PC-3 (cell line): ENCODE measurements at regions not wholly inside any gene's neighbourhood (a gene's known extent, or its start where the extent isn't known, plus 50 kb on each side); places are given as distances from the start of the nearest gene placed in this dataset.
A peak's percentile ranks its signal among the peaks of the same experiment; 100 is the strongest.
"Not testable (repeated sequence)": the region's sequence is repeated elsewhere in the genome, so short reads cannot be mapped to it uniquely, and the experiment has no call there.

Source experiments
- ATAC-seq: fragments of 200-7000 bp; cut with Tn5 transposase; 2 replicates; pipeline ENCODE4 v1.9.1; 2020; ENCODE audit warnings: mild to moderate bottlenecking, moderate library complexity
- BruUV-seq: library from RNA; stranded (reverse); fragments of 400-500 nt; replicated peaks from 2 replicates; lab custom pipeline; 2021; lab: Mats Ljungman, UMichigan
- CTCF ChIA-PET: fragments of 300-600 bp; sonication (Branson Sonifier 250); formaldehyde crosslinking; loops from one replicate; lab custom pipeline; 2022; ENCODE audit warnings: antibody characterized with exemption; lab: Charles Lee
- POLR2A ChIA-PET: fragments of 300-600 bp; sonication (Branson Sonifier 250); formaldehyde crosslinking; loops from one replicate; lab custom pipeline; 2022; ENCODE audit warnings: antibody characterized with exemption; ENCODE audit not compliant: unreplicated experiment; lab: Charles Lee
- DNase-seq: peaks from one replicate; pipeline ENCODE4 v3.0.0-alpha.2; 2015
- H2AFZ ChIP-seq: fragments of 300-600 bp; sonication (generic); 2 replicates; pipeline ENCODE4 v1.6.0; 2016; ENCODE audit warnings: antibody characterized with exemption, low read length
- H3F3A ChIP-seq: fragments of 300-600 bp; sonication (generic); one replicate; pipeline ENCODE4 v1.6.0; 2017; ENCODE audit warnings: antibody characterized with exemption, low read length, control low read depth, mild to moderate bottlenecking; ENCODE audit not compliant: unreplicated experiment
- H3K27ac ChIP-seq: fragments of 300-600 bp; sonication (generic); 2 replicates; pipeline ENCODE4 v1.5.1; 2016; ENCODE audit warnings: mild to moderate bottlenecking, low read length
- H3K27me3 ChIP-seq: fragments of 300-600 bp; sonication (generic); 2 replicates; pipeline ENCODE4 v1.6.1; 2016; ENCODE audit warnings: low read length, mixed read lengths
- H3K36me3 ChIP-seq: fragments of 300-600 bp; sonication (generic); 2 replicates; pipeline ENCODE4 v1.6.1; 2016; ENCODE audit warnings: low read depth, mixed run types, low read length, mixed read lengths
- H3K4me1 ChIP-seq: fragments of 300-600 bp; sonication (generic); 2 replicates; pipeline ENCODE4 v1.5.1; 2016; ENCODE audit warnings: low read length; ENCODE audit not compliant: insufficient read depth
- H3K4me2 ChIP-seq: fragments of 300-600 bp; sonication (generic); 2 replicates; pipeline ENCODE4 v1.6.0; 2016; ENCODE audit warnings: low read length
- H3K4me3 ChIP-seq: fragments of 300-600 bp; sonication (generic); 2 replicates; pipeline ENCODE4 v1.5.1; 2016; ENCODE audit warnings: mild to moderate bottlenecking, low read length, mixed read lengths
- H3K79me2 ChIP-seq: fragments of 300-600 bp; sonication (generic); 2 replicates; pipeline ENCODE4 v1.6.1; 2017; ENCODE audit warnings: low read length, mixed read lengths
- H3K9ac ChIP-seq: fragments of 300-600 bp; sonication (generic); 2 replicates; pipeline ENCODE4 v1.6.0; 2016; ENCODE audit warnings: mild to moderate bottlenecking, low read length
- H3K9me2 ChIP-seq: fragments of 300-600 bp; sonication (generic); replicated peaks from 2 replicates; pipeline ENCODE4 v1.6.1; 2016; ENCODE audit warnings: mixed run types, low read length, mixed read lengths
- H3K9me3 ChIP-seq: fragments of 300-600 bp; sonication (generic); 2 replicates; pipeline ENCODE4 v1.6.1; 2016; ENCODE audit warnings: low read length, mixed read lengths
- H4K20me1 ChIP-seq: fragments of 300-600 bp; sonication (generic); 2 replicates; pipeline ENCODE4 v1.6.1; 2016; ENCODE audit warnings: low read length, mixed read lengths
- CTCF ChIP-seq: fragments of 300-600 bp; sonication (generic); conservative IDR thresholded peaks from 2 replicates; pipeline ENCODE4 v1.5.1; 2017; ENCODE audit warnings: antibody characterized with exemption, low read depth, mild to moderate bottlenecking, low read length
- EZH2 ChIP-seq: fragments of 300-600 bp; sonication (generic); IDR thresholded peaks from one replicate; pipeline ENCODE4 v1.6.1; 2017; ENCODE audit warnings: antibody characterized with exemption, mild to moderate bottlenecking, low read length; ENCODE audit not compliant: unreplicated experiment
- EZH2phosphoT487 ChIP-seq: fragments of 300-600 bp; sonication (generic); IDR thresholded peaks from 2 replicates; pipeline ENCODE4 v1.6.1; 2018; ENCODE audit warnings: mild to moderate bottlenecking, antibody characterized with exemption, low read length, borderline replicate concordance
- intact Hi-C: fragments of 100-400 bp; cut with micrococcal nuclease; formaldehyde crosslinking; loops from 2 replicates; pipeline ENCODE4 v1.9.0; 2023

- Histone ChIP-seq H3K27ac (peak overlapping the region; percentile 90), H3K36me3 (peaks cover 19% of the 10 kb centered on the region), H4K20me1 (0 out of 2 replicates have a peak, but pooled peaks cover 10% of the 10 kb centered on the region), H3K9ac (peak overlapping the region; percentile 85), H3K9me3 (no peaks in the 10 kb centered on the region), H3K9me2 (no peaks in the 10 kb centered on the region), H3K4me2 (peak overlapping the region; percentile 81), H3K4me1 (no peaks in the 10 kb centered on the region; the same call in 1 of the 2 replicates), H3K79me2 (peaks cover 49% of the 10 kb centered on the region), H3K27me3 (no peaks in the 10 kb centered on the region), H2AFZ (peak overlapping the region; percentile 92), H3K4me3 (peak overlapping the region; percentile 88), H3F3A (no peaks in the 10 kb centered on the region)
- CTCF ChIA-PET, result no interaction called here
- POLR2A ChIA-PET, result interaction anchor here (0.5 to 0.9 kb wide), 4 partner anchors 21 to 638 kb away, joined by 4 to 6 read pairs (median 5); partner anchors contain the start of gene ZNF91
- intact Hi-C loops, result loop anchor here (1.0 to 5.0 kb wide), 4 partner anchors 21 to 346 kb away; partner anchors contain the start of gene ZNF675
- DNase-seq (peak; percentile 91), ATAC-seq (peak; percentile 96)
- TF ChIP-seq EZH2, result no peak
- TF ChIP-seq EZH2phosphoT487, result no peak
- TF ChIP-seq CTCF, result 0 out of 2 replicates have a peak, but pooled peaks have one; percentile 17
- TSS peak; percentile 54 for BruUV-seq
These were observed 53.6 kb upstream of the ZNF254 start for GRCh38 chr19:24033301-24033962.

- CTCF ChIA-PET, result no interaction called here
- Histone ChIP-seq H3K9me3 (no peaks in the 10 kb centered on the region), H3K79me2 (peaks cover 54% of the 10 kb centered on the region), H3K9me2 (no peaks in the 10 kb centered on the region), H3K4me1 (no peaks in the 10 kb centered on the region; the same call in 1 of the 2 replicates), H4K20me1 (0 out of 2 replicates have a peak, but pooled peaks cover 10% of the 10 kb centered on the region), H3K4me3 (peak overlapping the region; percentile 88), H3K27me3 (no peaks in the 10 kb centered on the region), H3K36me3 (peaks cover 24% of the 10 kb centered on the region), H3K27ac (peak overlapping the region; percentile 90), H2AFZ (peak overlapping the region; percentile 92), H3F3A (no peaks in the 10 kb centered on the region), H3K9ac (peak overlapping the region; percentile 85), H3K4me2 (peak overlapping the region; percentile 81)
- DNase-seq (peak; percentile 53), ATAC-seq (peak; percentile 37)
- intact Hi-C loops, result loop anchor here (1.0 to 5.0 kb wide), 4 partner anchors 20 to 347 kb away; partner anchors contain the start of gene ZNF675
- POLR2A ChIA-PET, result interaction anchor here (0.5 to 0.9 kb wide), 3 partner anchors 20 to 639 kb away, joined by 4 to 6 read pairs (median 5); partner anchors contain the start of gene ZNF91
- no TSS peak for BruUV-seq
- TF ChIP-seq EZH2phosphoT487, result no peak
- TF ChIP-seq CTCF, result no peak
- TF ChIP-seq EZH2, result no peak
These were observed 53.0 kb upstream of the ZNF254 start for GRCh38 chr19:24033963-24034342.

- CTCF ChIA-PET, result not testable (repeated sequence)
These were observed 51.6 kb upstream of the ZNF254 start for GRCh38 chr19:24035261-24035880.

More at GRCh38 chr19:24035261-24035880, 51.6 kb upstream of the ZNF254 start:
- ATAC-seq, H3F3A ChIP-seq, BruUV-seq, H3K9me3 ChIP-seq, H2AFZ ChIP-seq, POLR2A ChIA-PET, H3K27ac ChIP-seq, DNase-seq, intact Hi-C loops, H3K4me1 ChIP-seq, H3K27me3 ChIP-seq, H3K9me2 ChIP-seq: not testable (repeated sequence)
- H3K79me2 ChIP-seq, result peaks cover 68% of the 10 kb centered on the region
- peaks cover 31% of the 10 kb centered on the region for H3K36me3 ChIP-seq
- peak overlapping the region; percentile 88 for H3K4me3 ChIP-seq
- peaks cover 10% of the 10 kb centered on the region; the same call in 1 of the 2 replicates for H4K20me1 ChIP-seq
- H3K4me2 ChIP-seq, result peak overlapping the region; percentile 81
- peak overlapping the region; percentile 85; the same call in 1 of the 2 replicates for H3K9ac ChIP-seq
